IMR-90 (cell line): ENCODE measurements at regions not wholly inside any gene's neighbourhood (a gene's known extent, or its start where the extent isn't known, plus 50 kb on each side); places are given as distances from the start of the nearest gene placed in this dataset.

Experiments
- ATAC-seq: fragments of 200-7000 bp; cut with Tn5 transposase; 2 replicates; pipeline ENCODE4 v1.9.1; 2020; ENCODE audit warnings: low read depth, mild to moderate bottlenecking, moderate library complexity
- BruUV-seq: library from RNA; stranded (reverse); fragments of 400-500 nt; replicated peaks from 2 replicates; lab custom pipeline; 2021; lab: Mats Ljungman, UMichigan
- CTCF ChIA-PET: fragments of 300-600 bp; formaldehyde crosslinking; extraction: SDS; loops from one replicate; lab custom pipeline; 2021; ENCODE audit warnings: antibody characterized with exemption; lab: Yijun Ruan, JAX
- POLR2A ChIA-PET: fragments of 300-600 bp; sonication (Branson Sonifier 250); formaldehyde crosslinking; loops from one replicate; lab custom pipeline; 2022; ENCODE audit warnings: antibody characterized with exemption; ENCODE audit not compliant: unreplicated experiment; lab: Charles Lee
- DNase-seq: peaks from one replicate; pipeline ENCODE4 v3.0.0; 2013
- H2AFZ ChIP-seq: replicated peaks from 2 replicates; pipeline ENCODE3; 2013; ENCODE audit warnings: low read length, mild to moderate bottlenecking; ENCODE audit not compliant: poor library complexity
- H2AK5ac ChIP-seq: 2 replicates; pipeline ENCODE4 v1.6.1; 2013; ENCODE audit warnings: low read depth, low read length, inconsistent platforms
- H2AK9ac ChIP-seq: replicated peaks from 2 replicates; pipeline ENCODE3; 2013; ENCODE audit warnings: mild to moderate bottlenecking, low read depth, low read length, moderate library complexity; ENCODE audit not compliant: poor library complexity
- H2BK120ac ChIP-seq: 2 replicates; pipeline ENCODE4 v1.6.1; 2013; ENCODE audit warnings: low read depth, low read length, inconsistent platforms
- H2BK15ac ChIP-seq: 3 replicates; pipeline ENCODE4 v1.6.1; 2013; ENCODE audit warnings: low read depth, low read length, inconsistent platforms
- H2BK20ac ChIP-seq: 2 replicates; pipeline ENCODE4 v1.6.1; 2013; ENCODE audit warnings: low read depth, mild to moderate bottlenecking, inconsistent platforms, low read length, moderate library complexity
- H2BK5ac ChIP-seq: 2 replicates; pipeline ENCODE4 v1.6.1; 2013; ENCODE audit warnings: mild to moderate bottlenecking, low read depth, low read length, inconsistent platforms; ENCODE audit not compliant: poor library complexity, severe bottlenecking
- H3K14ac ChIP-seq: replicated peaks from 2 replicates; pipeline ENCODE4 v1.6.1; 2013; ENCODE audit warnings: low read depth, low read length, inconsistent platforms
- H3K18ac ChIP-seq: 2 replicates; pipeline ENCODE4 v1.6.1; 2013; ENCODE audit warnings: low read depth, low read length, control low read depth
- H3K23ac ChIP-seq: 2 replicates; pipeline ENCODE4 v1.6.1; 2013; ENCODE audit warnings: low read depth, low read length, inconsistent platforms
- H3K27ac ChIP-seq: 2 replicates; pipeline ENCODE4 v1.5.1; 2013; ENCODE audit warnings: mild to moderate bottlenecking, control low read depth, low read length; ENCODE audit not compliant: insufficient read depth
- H3K27me3 ChIP-seq: 2 replicates; pipeline ENCODE4 v1.6.1; 2013; ENCODE audit warnings: low read length; ENCODE audit not compliant: control insufficient read depth, insufficient read depth
- H3K36me3 ChIP-seq: 2 replicates; pipeline ENCODE4 v1.6.1; 2013; ENCODE audit warnings: low read length, mixed read lengths; ENCODE audit not compliant: control insufficient read depth, insufficient read depth
- H3K4ac ChIP-seq: 2 replicates; pipeline ENCODE4 v1.6.1; 2013; ENCODE audit warnings: low read depth, low read length, inconsistent platforms
- H3K4me1 ChIP-seq: 2 replicates; pipeline ENCODE4 v1.6.1; 2013; ENCODE audit warnings: low read length, mixed read lengths; ENCODE audit not compliant: control insufficient read depth, insufficient read depth
- H3K4me2 ChIP-seq: 2 replicates; pipeline ENCODE4 v1.6.1; 2013; ENCODE audit warnings: low read depth, mild to moderate bottlenecking, control low read depth, low read length, moderate library complexity
- H3K4me3 ChIP-seq: 2 replicates; pipeline ENCODE4 v1.5.1; 2013; ENCODE audit warnings: low read depth, mild to moderate bottlenecking, control low read depth, low read length, moderate library complexity; ENCODE audit not compliant: insufficient read depth
- H3K56ac ChIP-seq: 2 replicates; pipeline ENCODE4 v1.6.1; 2013; ENCODE audit warnings: low read length, inconsistent platforms; ENCODE audit not compliant: insufficient read depth; ENCODE audit errors: extremely low read depth
- H3K79me1 ChIP-seq, 2 experiments: 2 replicates each; pipeline ENCODE4 v1.6.1; 2013; ENCODE audit warnings: low read length in 2 of 2, inconsistent platforms in 1 of 2, low read depth in 1 of 2
- H3K9ac ChIP-seq: 2 replicates; pipeline ENCODE4 v1.6.1; 2013; ENCODE audit warnings: low read depth, low read length, control low read depth
- H3K9me1 ChIP-seq: 2 replicates; pipeline ENCODE4 v1.6.1; 2013; ENCODE audit warnings: low read length, inconsistent platforms; ENCODE audit not compliant: insufficient read depth
- H3K9me3 ChIP-seq: 2 replicates; pipeline ENCODE4 v1.6.1; 2013; ENCODE audit warnings: low read length; ENCODE audit not compliant: control insufficient read depth, insufficient read depth
- H4K20me1 ChIP-seq: 2 replicates; pipeline ENCODE4 v1.6.1; 2013; ENCODE audit warnings: low read length, inconsistent platforms; ENCODE audit not compliant: insufficient read depth
- H4K5ac ChIP-seq: 2 replicates; pipeline ENCODE4 v1.6.1; 2013; ENCODE audit warnings: mild to moderate bottlenecking, low read depth, low read length, control low read depth
- H4K8ac ChIP-seq, 2 experiments: 2 replicates each; pipeline ENCODE4 v1.6.1; 2013; ENCODE audit warnings: low read depth in 2 of 2, low read length in 2 of 2, control low read depth in 1 of 2, inconsistent platforms in 1 of 2
- H4K91ac ChIP-seq: 2 replicates; pipeline ENCODE4 v1.6.1; 2013; ENCODE audit warnings: low read depth, low read length, inconsistent platforms; ENCODE audit not compliant: insufficient read depth
- BHLHE40 ChIP-seq: fragments of 150-350 bp; IDR thresholded peaks from 2 replicates; pipeline ENCODE4 v1.6.1; 2016; ENCODE audit warnings: mild to moderate bottlenecking, low read depth, low read length
- CHD1 ChIP-seq: IDR thresholded peaks from 2 replicates; pipeline ENCODE4 v1.6.1; 2012; ENCODE audit warnings: low read depth, low read length, improper control_type of control experiment
- CTCF ChIP-seq: conservative IDR thresholded peaks from 2 replicates; pipeline ENCODE4 v1.5.1; 2012; ENCODE audit warnings: mild to moderate bottlenecking, low read depth, low read length, improper control_type of control experiment
- ELK1 ChIP-seq: fragments of 150-350 bp; IDR thresholded peaks from 2 replicates; pipeline ENCODE4 v1.6.1; 2016; ENCODE audit warnings: low read depth, mild to moderate bottlenecking, low read length, moderate library complexity, borderline replicate concordance
- MAZ ChIP-seq: IDR thresholded peaks from 2 replicates; pipeline ENCODE4 v1.6.1; 2012; ENCODE audit warnings: low read depth, mild to moderate bottlenecking, low read length, improper control_type of control experiment, moderate library complexity, borderline replicate concordance
- MXI1 ChIP-seq: IDR thresholded peaks from 2 replicates; pipeline ENCODE4 v1.6.1; 2012; ENCODE audit warnings: low read depth, mild to moderate bottlenecking, low read length, moderate library complexity, borderline replicate concordance
- NFE2L2 ChIP-seq: fragments of 150-350 bp; IDR thresholded peaks from 2 replicates; pipeline ENCODE4 v1.6.1; 2016; ENCODE audit warnings: low read depth, mild to moderate bottlenecking, low read length
- POLR2A ChIP-seq: IDR thresholded peaks from 2 replicates; pipeline ENCODE4 v1.6.1; 2012; ENCODE audit warnings: mild to moderate bottlenecking, low read depth, low read length
- RAD21 ChIP-seq: IDR thresholded peaks from 2 replicates; pipeline ENCODE4 v1.6.1; 2012; ENCODE audit warnings: low read length, improper control_type of control experiment
- RCOR1 ChIP-seq: IDR thresholded peaks from 2 replicates; pipeline ENCODE4 v1.6.1; 2012; ENCODE audit warnings: mild to moderate bottlenecking, low read length, improper control_type of control experiment; ENCODE audit not compliant: insufficient replicate concordance
- RFX5 ChIP-seq: IDR thresholded peaks from 2 replicates; pipeline ENCODE4 v1.8.0; 2012; ENCODE audit warnings: low read depth, mild to moderate bottlenecking, low read length, moderate library complexity
- SMC3 ChIP-seq: fragments of 150-350 bp; IDR thresholded peaks from 2 replicates; pipeline ENCODE4 v1.6.1; 2016; ENCODE audit warnings: low read depth, mild to moderate bottlenecking, antibody characterized with exemption, low read length, moderate library complexity
- USF2 ChIP-seq: fragments of 150-350 bp; IDR thresholded peaks from 2 replicates; pipeline ENCODE4 v1.6.1; 2017; ENCODE audit warnings: mild to moderate bottlenecking, antibody characterized with exemption, low read length, low read depth
- WGBS, 2 experiments: methylation state at CpG; one replicate each; pipeline versions ENCODE4 v1.1.5 to v1.1.7; 2013; ENCODE audit warnings: missing lambda C conversion rate in 2 of 2; ENCODE audit not compliant: insufficient read length in 1 of 2; ENCODE audit errors: extremely low coverage in 2 of 2; 5-methylcytosine and 5-hydroxymethylcytosine counted together
- dilution Hi-C: fragments of 300-500 bp; cut with HindIII; formaldehyde crosslinking; loops from one replicate; pipeline ENCODE4 v1.14.3; 2018; ENCODE audit warnings: low sequenced_read_pairs; ENCODE audit not compliant: unreplicated experiment
- in situ Hi-C: fragments of 300-500 bp; cut with MboI; formaldehyde crosslinking; loops from 3 replicates; pipeline ENCODE4 v1.14.3; 2019; ENCODE audit warnings: low sequenced_read_pairs, inconsistent platforms, mixed read lengths
- intact Hi-C: fragments of 100-400 bp; cut with micrococcal nuclease; formaldehyde crosslinking; loops from 2 replicates; pipeline ENCODE4 v1.10.0; 2022

GRCh38 chr11:28836285-28837081, 728.3 kb downstream of the METTL15 start:
- Histone ChIP-seq H4K8ac (peak overlapping the region; percentile 98 to 100), H2BK20ac (peak overlapping the region; percentile 100), H3K27me3 (no peaks in the 10 kb centered on the region), H3K56ac (peak overlapping the region; percentile 98), H2AK9ac (no peak overlapping the region), H4K91ac (peak overlapping the region; percentile 99), H4K5ac (peak overlapping the region; percentile 96), H3K9me1 (peaks cover 4% of the 10 kb centered on the region; the same call in 1 of the 2 replicates), H3K4me3 (no peak overlapping the region), H3K79me1 (no peaks in the 10 kb centered on the region), H3K4me2 (peak overlapping the region; percentile 55; the same call in 1 of the 2 replicates), H2BK15ac (peak overlapping the region; percentile 86; the same call in 2 of the 3 replicates), H2AK5ac (peak overlapping the region; percentile 72), H2BK120ac (peak overlapping the region; percentile 99), H2AFZ (no peak overlapping the region), H3K23ac (peak overlapping the region; percentile 96), H2BK5ac (peak overlapping the region; percentile 99), H3K36me3 (no peaks in the 10 kb centered on the region), H4K20me1 (no peaks in the 10 kb centered on the region), H3K14ac (peak overlapping the region; percentile 98), H3K18ac (peak overlapping the region; percentile 99), H3K27ac (peak overlapping the region; percentile 98), H3K4ac (peak overlapping the region; percentile 100), H3K9ac (peak overlapping the region; percentile 70; the same call in 1 of the 2 replicates), H3K4me1 (peaks cover 14% of the 10 kb centered on the region), H3K9me3 (no peaks in the 10 kb centered on the region)
- dilution Hi-C loops: no loop called here
- BruUV-seq: TSS peak; percentile 88
- ChIA-PET POLR2A (interaction anchor here (0.7 to 1.4 kb wide), 3 partner anchors 79 to 1138 kb away, joined by 3 to 7 read pairs (median 5); no protein-coding TSS in a partner anchor), CTCF (interaction anchor here (0.8 to 1.0 kb wide), 2 partner anchors 323 to 494 kb away, joined by 3 to 4 read pairs; no protein-coding TSS in a partner anchor)
- in situ Hi-C loops: loop anchor here (10.0 to 25.0 kb wide), 2 partner anchors 498 to 1124 kb away; partner anchors contain the start of gene BDNF
- intact Hi-C loops: loop anchor here (1.0 to 2.0 kb wide), 10 partner anchors 127 to 498 kb away; no protein-coding TSS in a partner anchor
- peak; percentile 99 for DNase-seq
- ATAC-seq: peak; percentile 79
- no CpG with 5 or more reads among the region's 4 CpGs for WGBS, 2 experiments
- TF ChIP-seq BHLHE40: no peak
- no peak for TF ChIP-seq ELK1
- TF ChIP-seq NFE2L2: no peak; the same call in 1 of the 2 replicates
- no peak for TF ChIP-seq USF2
- peak; percentile 45 for TF ChIP-seq POLR2A
- no peak for TF ChIP-seq MAZ
- 0 out of 2 replicates have a peak, but pooled peaks have one; percentile 22 for TF ChIP-seq CHD1
- TF ChIP-seq MXI1: no peak
- TF ChIP-seq RAD21: peak; percentile 8; the same call in 1 of the 2 replicates
- TF ChIP-seq RCOR1: no peak
- no peak for TF ChIP-seq SMC3
- no peak for TF ChIP-seq CTCF
- TF ChIP-seq RFX5: no peak
